GM12892 (cell line): ENCODE measurements at regions not wholly inside any gene's neighbourhood (a gene's known extent, or its start where the extent isn't known, plus 50 kb on each side); places are given as distances from the start of the nearest gene placed in this dataset.

ENCODE experiments used
- POLR2A ChIP-seq: IDR thresholded peaks from 2 replicates; pipeline ENCODE4 v1.6.1; 2011; ENCODE audit warnings: low read depth, low read length, control low read depth
- TAF1 ChIP-seq: IDR thresholded peaks from 2 replicates; pipeline ENCODE4 v1.6.1; 2011; ENCODE audit warnings: low read depth, mild to moderate bottlenecking, control low read depth, low read length, borderline replicate concordance

- TF ChIP-seq TAF1 = no peak
- no peak for TF ChIP-seq POLR2A
Measured at GRCh38 chr14:89061696-89062095, 237.2 kb downstream of the TTC8 start.
